GM21447 (cell line): ENCODE measurements at regions not wholly inside any gene's neighbourhood (a gene's known extent, or its start where the extent isn't known, plus 50 kb on each side); places are given as distances from the start of the nearest gene placed in this dataset.

Experiments
- ATAC-seq: cut with Tn5 transposase; IDR thresholded peaks from one replicate; pipeline ENCODE4 v1.9.1; 2021; ENCODE audit not compliant: unreplicated experiment

- no peak for ATAC-seq
Observed at GRCh38 chr11:44488165-44488965, 77.1 kb upstream of the CD82 start.

GRCh38 chr11:44493383-44493782 lies 72.1 kb upstream of the CD82 start:
- no peak for ATAC-seq

- no peak for ATAC-seq
Observed at GRCh38 chr11:44493930-44494329, 71.5 kb upstream of the CD82 start.

- ATAC-seq, result no peak
Observed at GRCh38 chr11:44494785-44495184, 70.7 kb upstream of the CD82 start.

- ATAC-seq, result no peak
Observed at GRCh38 chr11:44496391-44496790, 69.1 kb upstream of the CD82 start.

- ATAC-seq, result no peak
Observed at GRCh38 chr11:44498089-44498871, 67.2 kb upstream of the CD82 start.

- no peak for ATAC-seq
Observed at GRCh38 chr11:44502506-44502905, 63.0 kb upstream of the CD82 start.

GRCh38 chr11:44505581-44506054 lies 59.8 kb upstream of the CD82 start:
- ATAC-seq, result no peak

GRCh38 chr11:44506375-44507016 lies 59.0 kb upstream of the CD82 start:
- ATAC-seq, result peak; percentile 75

- no peak for ATAC-seq
Observed at GRCh38 chr11:44507491-44507890, 58.0 kb upstream of the CD82 start.

- ATAC-seq, result no peak
Observed at GRCh38 chr11:44507896-44508445, 57.5 kb upstream of the CD82 start.

GRCh38 chr11:44509296-44509695 lies 56.2 kb upstream of the CD82 start:
- ATAC-seq, result no peak

- ATAC-seq, result no peak
Observed at GRCh38 chr11:44510372-44510771, 55.1 kb upstream of the CD82 start.

GRCh38 chr11:44512818-44513217 lies 52.6 kb upstream of the CD82 start:
- no peak for ATAC-seq

GRCh38 chr11:44515048-44515447 lies 50.4 kb upstream of the CD82 start:
- no peak for ATAC-seq
